NOMO-1 treated with dmso at 0.1 percent for 144 hours (cell line): ENCODE measurements at regions not wholly inside any gene's neighbourhood (a gene's known extent, or its start where the extent isn't known, plus 50 kb on each side); places are given as distances from the start of the nearest gene placed in this dataset.

ENCODE experiments used
- DNase-seq: peaks from one replicate; lab custom pipeline; 2025; ENCODE audit not compliant: unreplicated experiment; lab: John Stamatoyannopoulos, UW

DNA sequence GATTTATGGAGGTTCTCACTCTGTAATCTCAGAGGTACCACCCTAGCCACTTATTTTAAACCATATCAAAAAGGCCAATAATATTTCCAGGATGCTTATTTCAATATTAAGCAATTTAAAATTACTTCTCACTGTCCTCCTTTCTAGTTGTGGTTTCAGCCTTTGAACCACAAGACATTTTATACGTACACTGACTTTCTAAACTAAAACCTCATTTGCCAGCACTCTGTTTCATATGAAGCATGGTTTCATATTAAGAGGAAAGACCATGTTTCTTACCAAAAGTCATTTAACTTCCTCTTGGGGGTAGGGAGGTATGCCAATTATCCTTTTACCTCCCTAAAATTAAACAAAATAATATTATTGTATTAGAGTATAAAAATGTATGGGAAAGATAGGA is 399.8 kb downstream of the CDH7 start:
- no peak for DNase-seq

- DNase-seq, result no peak
Measured at GRCh38 chr18:66143029-66143428, 392.2 kb downstream of the CDH7 start.

- DNase-seq, result no peak
Measured at GRCh38 chr18:66141716-66142115, 390.9 kb downstream of the CDH7 start.

GRCh38 chr18:66138642-66139041 is 387.8 kb downstream of the CDH7 start:
- DNase-seq, result no peak

DNA sequence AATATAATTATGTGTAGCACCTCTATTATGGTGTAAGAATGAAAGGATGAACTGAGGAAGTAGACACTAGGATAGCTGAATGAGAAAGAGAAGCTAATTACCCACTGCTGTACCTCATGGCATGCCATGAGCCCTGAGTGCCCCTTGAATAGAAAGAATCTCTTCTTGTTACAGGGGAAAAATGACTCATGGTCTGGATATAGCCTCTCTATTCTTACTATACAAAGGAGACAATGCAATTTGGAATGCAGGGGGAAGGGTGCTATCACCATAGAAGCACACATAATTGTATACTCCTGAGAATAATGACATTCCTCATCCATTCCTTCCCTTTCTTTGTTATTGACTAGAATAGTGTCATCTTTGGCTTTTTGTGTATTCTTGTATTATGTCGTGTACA is 385.2 kb downstream of the CDH7 start:
- DNase-seq, result no peak

- DNase-seq, result no peak
Measured at GRCh38 chr18:66129248-66129647, 378.4 kb downstream of the CDH7 start.

DNA sequence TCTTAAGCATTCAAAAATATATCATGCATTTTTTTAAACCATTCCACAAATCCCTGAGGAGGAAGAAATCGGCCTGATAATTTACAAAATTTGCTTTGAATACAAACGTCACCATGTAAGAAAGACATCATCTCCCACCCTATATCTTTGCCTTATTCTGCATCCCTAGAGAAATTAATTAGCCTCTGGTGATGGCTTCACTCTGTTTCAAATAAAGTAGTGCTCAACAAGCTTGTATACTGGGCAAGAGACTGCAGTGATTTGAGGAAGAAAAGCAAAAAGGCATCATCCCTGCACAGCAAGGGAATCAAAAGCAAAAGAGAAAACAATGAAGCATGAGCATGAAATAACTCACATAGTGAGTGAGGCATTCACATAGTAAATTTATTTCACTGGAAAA is 375.5 kb downstream of the CDH7 start:
- DNase-seq, result no peak

- no peak for DNase-seq
Measured at GRCh38 chr18:66124394-66124793, 373.6 kb downstream of the CDH7 start.

- no peak for DNase-seq
Measured at GRCh38 chr18:66119347-66119746, 368.5 kb downstream of the CDH7 start.

DNA sequence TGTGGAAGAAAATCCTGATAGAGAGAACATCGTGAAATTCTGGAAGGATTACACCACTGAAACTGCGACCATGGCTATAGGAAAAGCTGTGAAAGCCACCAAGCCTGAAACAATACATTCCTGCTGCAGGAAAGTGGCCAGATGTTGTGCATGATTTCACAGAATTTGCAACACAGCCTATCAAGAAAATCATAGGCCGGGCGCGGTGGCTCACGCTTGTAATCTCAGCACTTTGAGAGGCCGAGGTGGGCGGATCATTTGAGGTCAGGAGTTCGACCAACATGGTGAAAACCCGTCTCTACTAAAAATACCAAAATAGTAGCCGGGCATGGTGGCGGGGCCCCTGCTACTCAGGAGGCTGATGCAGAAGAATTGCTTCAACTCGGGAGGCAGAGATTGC is 360.2 kb downstream of the CDH7 start:
- DNase-seq, result no peak

- no peak for DNase-seq
Measured at GRCh38 chr18:66110607-66111006, 359.8 kb downstream of the CDH7 start.

DNA sequence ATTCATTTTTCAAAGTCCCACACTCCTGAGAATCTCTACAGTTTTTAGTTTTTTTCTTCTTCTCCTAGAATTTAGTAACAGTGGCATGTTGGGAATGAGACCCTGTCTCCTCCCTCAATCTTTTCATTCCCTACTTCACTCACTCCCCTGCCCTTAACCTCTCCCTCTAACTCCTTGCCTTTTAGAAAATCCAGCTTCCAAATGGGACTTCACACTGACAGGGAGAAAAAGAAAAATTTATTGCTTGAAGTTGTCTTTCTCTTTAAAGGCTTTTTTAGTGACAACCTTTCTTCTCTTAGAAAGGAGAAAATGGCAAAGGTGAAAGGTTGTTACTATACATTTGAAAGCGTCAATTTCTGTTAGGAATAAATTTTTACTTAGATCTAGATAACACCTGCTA is 359.2 kb downstream of the CDH7 start:
- DNase-seq, result no peak

GRCh38 chr18:66107546-66107945 is 356.7 kb downstream of the CDH7 start:
- DNase-seq, result no peak

DNA sequence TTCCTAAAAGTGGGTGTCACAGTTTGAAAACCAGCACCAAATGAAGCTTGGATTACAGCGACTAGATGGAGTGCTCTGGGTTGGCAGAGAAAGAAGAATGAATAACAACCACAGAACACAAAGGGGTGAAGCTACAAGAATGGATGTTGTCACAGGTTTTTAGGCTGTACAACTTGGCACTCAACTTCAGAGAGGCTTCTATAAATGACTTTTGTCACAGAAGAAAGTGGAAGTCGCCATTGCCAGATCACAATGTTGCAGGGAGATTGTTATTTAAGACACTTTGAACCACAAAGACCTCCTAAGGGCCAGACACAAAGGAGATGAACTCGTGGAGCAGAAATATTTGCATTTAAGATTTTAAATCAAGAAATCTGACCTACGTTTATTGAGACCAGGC is 354.2 kb downstream of the CDH7 start:
- DNase-seq, result no peak

DNA sequence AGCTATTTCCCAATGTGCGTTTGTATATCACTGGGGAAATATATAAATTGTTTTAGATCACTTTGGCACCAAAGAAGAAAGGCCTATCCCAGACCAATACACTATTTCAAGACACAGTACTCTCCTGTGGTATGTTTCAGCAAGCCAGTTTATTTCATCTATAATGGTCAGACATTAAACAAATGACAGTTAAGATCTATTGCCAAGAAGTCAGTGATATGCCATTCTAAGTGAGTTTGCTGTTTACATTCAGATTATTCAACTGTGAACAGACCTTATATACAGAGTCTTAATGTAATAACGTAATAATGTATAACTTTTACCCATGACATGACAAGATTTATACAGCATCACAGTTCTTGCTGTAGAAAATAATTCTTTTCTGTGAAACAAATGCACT is 352.7 kb downstream of the CDH7 start:
- no peak for DNase-seq

DNA sequence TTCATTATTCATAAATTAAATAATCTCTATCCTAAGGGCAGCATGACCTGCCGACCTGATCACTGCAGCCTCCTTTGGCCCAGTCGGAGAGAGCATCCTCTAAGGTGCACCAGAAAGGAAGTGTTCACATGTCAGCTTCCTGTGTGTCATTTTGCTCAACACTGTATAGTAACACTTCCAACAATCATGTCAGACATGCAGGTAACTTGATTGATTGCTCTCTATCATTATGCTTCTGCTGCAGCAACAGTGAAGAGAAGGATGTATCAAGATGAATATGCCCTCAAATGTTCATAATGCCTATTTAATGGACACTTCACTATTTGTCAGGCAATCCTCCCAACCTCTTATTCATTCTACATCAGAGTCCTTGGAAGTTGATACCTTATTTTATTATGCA is 332.3 kb downstream of the CDH7 start:
- DNase-seq, result no peak

DNA sequence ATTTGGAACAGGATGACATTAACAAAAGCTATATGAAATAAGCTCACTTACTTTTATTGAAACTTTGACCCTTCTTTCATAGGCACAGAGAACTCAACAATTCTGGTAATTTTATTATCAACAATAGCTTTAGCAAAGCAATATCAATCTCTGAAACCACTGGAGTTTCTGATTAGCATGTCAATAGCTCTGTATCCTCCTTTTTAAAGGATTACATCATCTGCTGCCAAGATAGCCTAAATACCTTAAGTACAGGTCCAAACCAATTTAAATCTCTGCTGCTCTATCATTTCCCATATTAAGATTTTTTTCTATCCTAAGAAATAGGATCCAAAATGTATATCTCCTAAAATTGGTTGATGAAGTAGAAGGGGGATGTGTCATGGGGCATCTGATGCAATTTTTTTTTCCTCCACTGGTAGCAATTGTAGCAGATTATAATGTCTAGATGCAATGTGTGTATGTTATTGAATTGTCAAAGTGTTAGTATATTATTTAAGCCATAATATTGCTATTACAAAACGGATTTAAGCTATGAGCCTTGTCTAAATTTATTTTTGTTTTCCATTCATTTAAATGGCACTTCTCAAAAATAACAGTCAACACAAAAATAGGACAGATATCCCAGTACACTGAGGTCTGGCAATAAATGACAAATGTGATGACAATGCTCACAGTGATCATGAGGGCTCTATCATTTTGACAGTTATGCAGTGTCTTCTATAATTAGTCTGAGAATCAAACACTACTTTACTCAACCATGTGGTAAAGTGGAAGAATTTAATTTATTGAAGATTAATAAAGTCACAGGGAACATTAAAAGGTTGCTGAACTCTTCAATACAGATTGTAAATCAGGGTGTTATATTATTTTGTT is 328.4 kb downstream of the CDH7 start:
- no peak for DNase-seq

GRCh38 chr18:66077066-66077465 is 326.3 kb downstream of the CDH7 start:
- no peak for DNase-seq

DNA sequence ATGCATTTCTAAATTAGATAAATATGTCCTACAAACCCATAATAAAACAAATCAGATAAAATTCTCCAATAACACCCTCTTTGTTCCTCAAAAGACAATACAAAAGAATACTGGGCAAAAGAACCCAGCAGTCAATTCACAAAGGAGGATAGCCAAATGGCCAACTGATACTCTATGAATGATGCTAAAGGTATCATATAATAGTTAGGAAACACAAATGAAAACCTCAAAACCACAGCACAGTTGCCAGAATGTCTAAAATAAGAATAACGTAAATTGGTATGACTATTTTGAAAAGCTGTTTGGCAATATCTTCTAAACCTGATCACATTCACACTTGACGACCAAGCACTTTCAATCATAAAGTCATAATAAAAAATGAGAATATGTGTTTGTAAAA is 315.4 kb downstream of the CDH7 start:
- DNase-seq, result no peak

- DNase-seq, result no peak
Measured at GRCh38 chr18:66048406-66048805, 297.6 kb downstream of the CDH7 start.

- DNase-seq, result no peak
Measured at GRCh38 chr18:66046032-66046602, 295.3 kb downstream of the CDH7 start.

DNA sequence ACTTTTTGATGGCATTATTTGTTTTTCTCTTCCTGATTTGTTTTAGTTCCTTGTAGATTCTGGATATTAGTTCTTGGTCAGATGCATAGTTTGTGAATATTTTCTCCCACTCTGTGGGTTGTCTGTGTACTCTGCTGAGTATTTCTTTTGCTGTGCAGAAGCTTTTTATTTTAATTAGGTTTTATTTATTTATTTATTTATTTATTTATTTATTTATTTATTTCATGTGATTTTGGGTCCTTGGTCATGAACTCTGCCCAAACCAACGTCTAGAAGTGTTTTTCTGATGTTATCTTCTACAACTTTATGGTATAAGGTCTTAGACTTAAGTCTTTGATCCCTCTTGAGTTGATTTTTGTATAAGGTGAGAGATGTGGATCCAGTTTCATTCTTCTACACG is 292.2 kb downstream of the CDH7 start:
- no peak for DNase-seq

GRCh38 chr18:66013969-66014368 is 263.2 kb downstream of the CDH7 start:
- no peak for DNase-seq
